ENCODE measurements at regions not wholly inside any gene's neighbourhood (a gene's known extent, or its start where the extent isn't known, plus 50 kb on each side); places are given as distances from the start of the nearest gene placed in this dataset.

GRCh38 chr2:82839036-82839435 lies 1620.0 kb downstream of the SUCLG1 start:
- DNase-seq = no peak

DNA sequence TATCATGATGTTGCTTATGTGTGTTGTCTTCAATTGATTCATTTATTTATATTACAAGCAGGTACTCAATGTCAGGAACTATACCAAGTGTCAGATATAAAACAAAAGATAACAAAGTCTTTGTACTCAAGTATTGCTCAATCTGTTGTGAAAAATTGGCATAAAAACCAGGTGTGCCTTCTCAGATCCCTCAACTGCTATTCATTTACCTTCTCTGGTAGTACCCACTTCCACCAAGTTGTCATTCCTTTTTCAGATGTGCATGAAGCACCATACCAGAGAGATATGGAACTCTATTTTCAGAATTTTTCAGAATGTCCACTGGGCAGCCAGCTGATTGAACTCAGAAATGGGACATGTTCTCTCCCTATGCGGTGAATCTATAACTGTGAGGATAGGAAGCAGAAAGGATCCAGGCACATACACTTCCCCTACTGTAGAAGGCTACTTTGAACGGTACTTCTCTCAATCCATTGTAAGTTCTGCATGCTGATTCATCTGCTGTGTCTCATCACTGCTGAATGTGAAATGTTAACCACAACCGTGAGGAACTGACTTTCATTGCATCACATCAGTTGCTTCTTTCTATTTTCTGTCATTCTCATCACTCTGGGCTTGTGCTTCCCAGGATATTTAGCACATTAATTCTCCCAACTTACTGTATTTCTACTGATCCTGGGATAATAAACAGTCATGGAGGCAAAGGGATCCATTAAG lies 1621.3 kb downstream of the SUCLG1 start:
- no peak for DNase-seq

- no peak for DNase-seq
These were observed 1624.2 kb downstream of the SUCLG1 start for GRCh38 chr2:82834893-82835292.

DNA sequence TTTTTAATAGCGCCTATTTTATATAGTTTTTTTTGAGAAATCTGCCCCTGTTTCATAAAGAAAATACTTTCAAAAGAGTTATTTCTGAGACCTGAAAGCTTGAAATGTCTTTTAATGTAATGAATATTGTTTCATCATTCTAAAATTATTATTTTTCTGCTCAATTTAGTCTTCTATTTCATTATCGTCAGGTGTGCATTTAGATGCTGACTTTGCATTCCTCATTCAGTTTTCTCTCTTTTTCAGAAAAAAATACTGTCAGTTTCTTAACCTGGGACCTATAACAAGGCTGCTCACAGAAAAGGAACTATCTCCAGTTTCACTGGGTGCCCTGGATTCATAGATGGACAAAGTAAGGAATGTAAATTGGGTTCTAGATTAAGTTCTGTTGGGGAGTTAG lies 1631.7 kb downstream of the SUCLG1 start:
- no peak for DNase-seq

DNA sequence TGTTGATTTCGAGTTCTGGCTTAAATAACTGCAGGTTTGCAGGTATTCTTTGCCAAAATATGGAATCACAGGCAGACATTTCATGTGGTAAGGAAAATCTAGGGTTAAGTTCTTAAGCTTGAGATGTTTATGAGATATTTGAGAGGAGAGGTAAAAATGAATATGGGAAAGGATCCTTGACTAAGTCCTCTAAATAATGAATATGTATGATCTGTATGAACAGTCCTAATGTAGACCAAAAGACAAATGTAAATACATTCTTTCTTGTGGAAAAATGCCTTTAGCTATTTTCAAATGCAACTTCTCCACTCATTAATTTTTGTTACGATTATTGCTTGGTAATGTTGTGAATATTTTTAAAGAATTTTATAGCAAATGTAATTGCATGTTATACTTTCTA lies 1632.6 kb downstream of the SUCLG1 start:
- no peak for DNase-seq

- no peak for DNase-seq
These were observed 1633.5 kb downstream of the SUCLG1 start for GRCh38 chr2:82825410-82826090.

- DNase-seq = no peak
These were observed 1635.2 kb downstream of the SUCLG1 start for GRCh38 chr2:82823892-82824291.

GRCh38 chr2:82819951-82820350 lies 1639.1 kb downstream of the SUCLG1 start:
- no peak for DNase-seq

DNA sequence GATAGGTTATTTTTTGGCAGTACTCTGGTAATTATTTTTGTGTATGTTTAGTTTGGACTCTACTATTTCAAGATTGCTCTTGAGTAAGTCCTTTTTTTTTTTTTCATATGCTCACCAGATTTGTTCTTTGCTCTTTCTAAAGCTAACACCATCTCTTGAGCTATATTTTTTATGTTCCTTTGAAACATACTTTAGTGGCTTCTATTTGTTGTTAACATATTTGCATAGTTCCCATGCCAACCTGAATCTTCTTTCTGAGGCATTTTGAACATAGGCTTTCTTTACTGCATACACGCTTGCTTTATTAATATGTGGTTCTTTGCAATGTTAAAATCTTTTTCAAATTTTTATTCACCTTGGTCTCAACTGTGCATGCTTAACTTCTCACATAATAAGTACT lies 1644.9 kb downstream of the SUCLG1 start:
- DNase-seq = no peak

GRCh38 chr2:82811946-82812345 lies 1647.1 kb downstream of the SUCLG1 start:
- DNase-seq = no peak

DNA sequence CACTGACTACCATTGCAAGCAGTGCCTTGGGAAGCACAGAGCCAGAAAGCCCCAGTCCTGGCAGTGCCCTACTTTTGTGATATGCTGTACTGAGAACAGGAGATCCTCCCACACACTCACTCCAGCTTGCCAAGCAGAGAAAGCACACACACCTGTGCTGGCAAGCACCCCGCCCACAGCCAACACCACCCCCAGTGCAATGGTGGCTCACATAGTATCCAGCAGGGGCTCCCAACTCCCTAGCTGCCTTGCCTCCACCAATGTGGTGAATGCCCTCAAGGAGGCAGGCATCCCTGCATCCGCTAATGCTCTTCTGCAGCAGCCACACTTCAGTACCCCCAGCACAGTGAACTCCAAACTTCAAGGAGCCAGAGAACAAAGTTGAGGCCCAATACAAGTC lies 1655.8 kb downstream of the SUCLG1 start:
- no peak for DNase-seq

GRCh38 chr2:82797469-82797868 lies 1661.6 kb downstream of the SUCLG1 start:
- DNase-seq = no peak

DNA sequence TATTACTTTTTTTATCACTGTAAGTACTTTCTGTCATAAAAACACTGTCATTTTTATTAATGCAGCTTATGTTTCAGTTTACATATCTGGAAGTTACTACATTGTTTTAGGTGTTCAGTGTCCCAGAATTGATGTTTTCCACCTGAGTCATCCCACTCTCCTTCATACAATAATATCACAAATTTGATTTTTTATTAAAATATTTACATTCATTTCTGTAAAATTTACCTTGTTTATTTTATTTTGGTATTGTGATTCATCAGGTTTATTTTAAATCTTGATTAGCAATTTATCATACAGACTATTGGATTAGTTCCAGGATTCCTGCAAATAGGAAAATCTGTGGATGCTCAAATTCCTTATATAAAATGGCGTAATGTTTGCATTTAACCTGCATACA lies 1662.9 kb downstream of the SUCLG1 start:
- DNase-seq = no peak

- DNase-seq = no peak
These were observed 1663.6 kb downstream of the SUCLG1 start for GRCh38 chr2:82795446-82795845.

DNA sequence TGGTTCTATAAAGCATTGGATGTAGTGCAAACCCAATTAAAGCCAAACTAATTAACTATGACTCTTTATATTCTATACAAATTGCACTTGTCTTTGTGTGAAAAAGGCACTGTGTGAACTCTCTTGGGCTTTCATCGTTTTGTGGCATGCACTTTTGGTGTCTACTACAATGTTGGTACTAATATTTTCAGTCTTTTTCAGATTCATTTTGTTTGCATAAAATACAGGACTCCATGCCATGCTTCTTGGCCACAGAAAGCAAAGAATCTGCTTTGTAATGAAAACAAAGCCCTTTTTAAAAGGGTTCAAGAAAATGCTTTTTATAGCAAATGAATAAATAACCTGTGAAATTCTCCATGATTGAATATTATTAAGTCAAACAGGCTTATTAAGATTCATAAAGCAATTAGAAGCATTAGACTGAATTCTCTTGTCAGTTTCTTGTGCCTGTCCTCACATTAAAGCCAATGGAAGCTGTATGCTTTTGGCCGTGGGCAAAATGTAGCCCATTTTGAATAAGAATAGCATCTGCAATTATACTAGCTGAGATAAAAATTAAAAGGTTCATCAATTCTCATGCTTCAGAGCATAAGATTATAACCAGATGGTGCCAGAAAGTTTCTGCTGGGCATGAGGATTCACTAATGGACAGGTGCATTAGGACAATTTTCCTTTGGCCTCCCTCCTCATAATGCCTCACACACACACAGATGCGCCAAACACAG lies 1665.2 kb downstream of the SUCLG1 start:
- peak; percentile 7 for DNase-seq

DNA sequence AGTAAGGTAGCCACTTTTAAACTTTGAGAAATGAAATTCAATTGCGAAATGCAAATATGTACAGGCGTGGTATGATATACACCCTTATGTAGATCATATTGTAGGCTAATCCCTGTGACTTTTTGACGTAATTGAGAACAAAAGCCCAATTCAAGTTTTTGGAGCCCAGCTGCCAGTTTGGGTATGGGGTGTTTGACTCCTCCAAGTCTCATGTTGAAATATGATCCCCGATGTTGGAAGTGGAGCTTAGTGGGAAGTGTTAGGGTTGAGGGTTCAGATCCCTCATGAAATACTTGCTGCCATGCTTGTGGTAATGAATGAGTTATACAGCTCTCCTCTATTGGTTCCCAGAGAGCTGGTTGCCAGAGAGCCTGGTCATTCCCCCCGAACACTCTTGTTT lies 1666.8 kb downstream of the SUCLG1 start:
- DNase-seq = no peak

GRCh38 chr2:82790206-82791021 lies 1668.7 kb downstream of the SUCLG1 start:
- DNase-seq = peak; percentile 47

GRCh38 chr2:82789851-82790205 lies 1669.3 kb downstream of the SUCLG1 start:
- DNase-seq = no peak

GRCh38 chr2:82781176-82781915 lies 1677.7 kb downstream of the SUCLG1 start:
- DNase-seq = no peak

GRCh38 chr2:82780050-82780449 lies 1679.0 kb downstream of the SUCLG1 start:
- no peak for DNase-seq

DNA sequence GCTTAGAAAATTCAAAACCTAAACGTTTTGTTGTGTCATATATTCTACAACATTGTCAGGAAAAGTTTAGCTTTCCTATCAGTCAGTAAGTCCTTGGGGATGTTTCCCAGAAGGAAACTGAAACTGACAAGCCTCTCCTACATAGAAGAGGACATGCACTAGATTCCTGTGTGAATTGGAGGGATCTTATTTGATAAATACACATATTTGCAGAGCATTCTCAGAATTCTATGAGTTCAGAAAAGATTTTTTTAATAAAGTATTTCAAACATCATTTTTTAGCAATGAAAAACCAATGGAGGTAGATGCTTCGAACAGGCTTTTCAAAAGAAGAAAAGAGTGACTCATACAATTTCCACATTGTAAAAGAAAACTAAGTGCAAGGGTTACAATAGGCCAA lies 1706.7 kb downstream of the SUCLG1 start:
- DNase-seq = no peak

- no peak for DNase-seq
These were observed 1710.4 kb downstream of the SUCLG1 start for GRCh38 chr2:82748653-82749052.

DNA sequence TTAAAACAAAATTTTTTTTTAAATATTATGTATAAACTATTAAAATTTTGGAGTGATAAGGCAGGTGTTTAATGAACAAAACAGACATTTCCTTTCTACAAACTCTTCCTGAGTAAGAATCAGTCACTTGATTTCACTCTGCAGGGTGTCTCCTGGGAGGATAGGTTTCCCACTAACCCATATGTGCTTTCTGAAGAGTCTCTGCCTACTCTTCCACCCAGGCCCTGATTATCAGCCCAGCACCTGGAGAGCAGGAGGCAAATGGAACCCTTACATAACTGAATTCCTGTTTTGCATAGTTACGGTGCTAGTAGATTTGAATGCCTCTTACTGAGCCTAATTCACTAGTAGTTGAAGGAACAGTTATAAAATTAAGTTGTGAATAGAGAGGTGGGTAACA lies 1718.6 kb downstream of the SUCLG1 start:
- DNase-seq = no peak
